Effector CD4-positive, alpha-beta T cell (primary cell): ENCODE measurements at regions not wholly inside any gene's neighbourhood (a gene's known extent, or its start where the extent isn't known, plus 50 kb on each side); places are given as distances from the start of the nearest gene placed in this dataset.
"Not testable (repeated sequence)": the region's sequence is repeated elsewhere in the genome, so short reads cannot be mapped to it uniquely, and the experiment has no call there.

ENCODE experiments used
- DNase-seq: peaks from one replicate; pipeline ENCODE4 v3.0.0-alpha.2; 2020

DNA sequence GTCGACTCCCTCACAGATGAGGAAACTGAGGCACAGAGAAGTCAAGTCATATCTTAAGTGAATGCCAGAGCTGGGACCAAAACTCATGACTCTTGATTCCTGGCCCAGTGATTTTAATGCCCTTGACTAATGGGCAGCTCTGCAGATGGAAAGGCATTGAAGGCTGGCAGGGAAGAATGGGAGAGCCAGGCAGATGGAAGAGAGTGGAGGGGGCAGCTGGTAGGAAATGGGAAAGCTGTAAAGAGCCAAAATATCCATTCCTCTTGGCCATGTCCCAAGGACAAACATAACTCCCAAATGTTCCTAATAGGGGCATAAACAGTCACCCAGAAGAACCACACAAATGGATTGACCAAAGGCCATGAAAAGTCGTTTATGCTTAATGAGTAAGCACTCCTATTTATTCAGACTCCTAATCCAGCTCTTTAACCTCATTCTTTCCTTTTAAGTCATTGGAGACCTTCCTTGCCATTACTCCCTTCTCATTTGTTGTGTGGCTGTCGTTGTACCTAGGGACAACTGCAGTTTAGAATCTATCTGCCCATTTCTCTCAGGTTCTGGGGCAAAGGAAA lies 330.5 kb upstream of the ROPN1 start:
- no peak for DNase-seq

GRCh38 chr3:124322966-124323365 lies 331.0 kb upstream of the ROPN1 start:
- no peak for DNase-seq

DNA sequence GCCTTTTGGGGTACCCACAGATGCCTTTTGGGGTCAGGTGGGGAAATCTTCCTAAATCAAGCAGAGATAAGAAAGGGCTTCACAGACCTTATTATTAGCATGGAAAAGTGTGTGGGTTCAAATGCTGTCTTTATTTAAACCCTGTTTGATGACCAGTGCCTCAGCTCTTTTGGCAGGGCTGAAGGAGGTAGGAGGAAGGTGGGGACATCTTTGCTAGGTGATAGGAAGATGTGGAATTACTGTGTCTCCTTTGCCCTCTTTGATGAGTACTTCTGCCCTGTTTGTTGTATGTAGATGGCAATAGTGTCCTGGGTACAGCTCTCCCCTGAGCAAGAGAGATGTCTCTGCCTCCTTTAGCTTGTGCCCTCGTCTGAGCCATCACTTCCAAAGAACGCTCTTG lies 333.3 kb upstream of the ROPN1 start:
- no peak for DNase-seq

- no peak for DNase-seq
Observed at GRCh38 chr3:124329723-124330122, 337.8 kb upstream of the ROPN1 start.

DNA sequence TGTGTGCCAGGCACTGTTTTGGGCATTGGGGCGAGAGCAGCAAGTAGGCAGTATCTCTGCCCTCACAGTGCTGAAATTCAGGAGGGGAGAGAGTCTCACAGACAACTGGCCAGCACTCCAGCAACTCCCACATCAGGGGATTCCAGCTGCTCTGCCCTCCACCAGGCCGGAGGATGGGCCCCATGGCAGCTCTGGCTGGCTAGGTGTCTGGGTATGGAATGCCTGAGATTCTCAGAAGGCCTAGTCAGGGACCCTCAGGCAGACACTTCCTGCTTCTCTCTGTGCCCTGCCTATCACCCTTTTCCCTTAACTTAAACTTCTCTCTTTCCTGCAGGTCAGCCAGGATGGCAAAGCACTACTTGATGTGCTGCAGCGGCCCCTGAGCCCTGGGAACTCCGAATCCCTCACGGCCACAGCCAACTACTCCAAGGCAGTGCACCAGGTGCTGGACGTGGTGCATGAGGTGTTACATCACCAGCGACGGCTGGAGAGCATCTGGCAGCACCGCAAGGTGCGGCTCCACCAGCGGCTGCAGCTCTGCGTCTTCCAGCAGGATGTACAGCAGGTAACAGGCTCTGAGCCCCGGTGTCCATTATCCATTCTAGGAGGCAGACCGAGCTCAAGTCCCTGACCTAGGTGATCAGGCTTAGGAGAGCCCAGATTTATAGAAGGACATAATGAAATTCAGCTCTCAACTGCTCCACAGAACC lies 342.2 kb upstream of the ROPN1 start:
- no peak for DNase-seq

DNA sequence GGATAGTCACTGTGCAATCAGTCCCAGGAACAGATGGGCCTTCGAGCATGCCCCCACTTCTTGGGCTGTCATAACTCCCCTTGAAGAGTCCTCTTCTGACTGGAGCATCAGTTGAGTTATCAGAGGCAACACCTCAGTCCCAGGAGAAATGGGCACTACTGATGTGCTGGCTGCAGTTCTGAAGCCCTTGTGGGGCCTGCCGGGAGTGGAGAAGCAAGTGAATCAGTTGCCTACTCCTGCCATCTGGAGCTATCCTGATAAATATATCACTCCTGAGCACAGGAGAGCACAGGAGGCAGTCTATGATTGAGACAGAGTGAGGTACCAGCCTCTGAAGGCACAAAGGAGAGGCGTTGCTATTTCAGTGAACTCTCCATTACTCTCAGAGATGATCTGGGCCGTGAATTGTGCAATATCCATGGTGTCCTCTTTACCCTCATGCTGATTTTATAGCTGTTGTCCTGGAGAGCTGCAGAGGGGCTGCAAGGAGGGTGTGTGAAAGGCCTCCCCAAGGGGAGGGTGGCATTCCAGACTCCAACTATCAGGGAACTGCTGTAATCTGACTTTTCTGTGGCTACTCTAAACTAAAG lies 344.2 kb upstream of the ROPN1 start:
- no peak for DNase-seq

DNA sequence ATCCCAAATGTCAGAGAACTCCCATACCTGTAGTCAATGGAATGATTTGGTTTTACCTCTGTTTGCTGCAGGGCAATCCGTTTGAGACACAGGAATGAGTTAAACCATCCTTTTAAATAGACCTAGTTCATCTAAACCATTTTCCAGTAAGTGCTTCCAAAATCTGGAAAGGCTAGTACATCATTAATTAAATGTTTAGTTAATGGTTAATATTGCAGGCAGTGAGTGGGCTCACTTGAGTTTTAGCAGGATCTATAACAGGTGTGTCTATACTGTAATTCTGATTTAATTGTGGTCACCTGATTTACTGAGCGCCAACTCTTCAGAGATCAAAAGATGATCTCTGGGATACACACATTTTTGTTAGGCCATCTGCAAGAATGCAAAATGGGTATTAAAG lies 353.9 kb upstream of the ROPN1 start:
- no peak for DNase-seq

- no peak for DNase-seq
Observed at GRCh38 chr3:124346487-124346886, 354.6 kb upstream of the ROPN1 start.

GRCh38 chr3:124347418-124347817 lies 355.5 kb upstream of the ROPN1 start:
- DNase-seq, result no peak

- not testable (repeated sequence) for DNase-seq
Observed at GRCh38 chr3:124348555-124348954, 356.6 kb upstream of the ROPN1 start.

DNA sequence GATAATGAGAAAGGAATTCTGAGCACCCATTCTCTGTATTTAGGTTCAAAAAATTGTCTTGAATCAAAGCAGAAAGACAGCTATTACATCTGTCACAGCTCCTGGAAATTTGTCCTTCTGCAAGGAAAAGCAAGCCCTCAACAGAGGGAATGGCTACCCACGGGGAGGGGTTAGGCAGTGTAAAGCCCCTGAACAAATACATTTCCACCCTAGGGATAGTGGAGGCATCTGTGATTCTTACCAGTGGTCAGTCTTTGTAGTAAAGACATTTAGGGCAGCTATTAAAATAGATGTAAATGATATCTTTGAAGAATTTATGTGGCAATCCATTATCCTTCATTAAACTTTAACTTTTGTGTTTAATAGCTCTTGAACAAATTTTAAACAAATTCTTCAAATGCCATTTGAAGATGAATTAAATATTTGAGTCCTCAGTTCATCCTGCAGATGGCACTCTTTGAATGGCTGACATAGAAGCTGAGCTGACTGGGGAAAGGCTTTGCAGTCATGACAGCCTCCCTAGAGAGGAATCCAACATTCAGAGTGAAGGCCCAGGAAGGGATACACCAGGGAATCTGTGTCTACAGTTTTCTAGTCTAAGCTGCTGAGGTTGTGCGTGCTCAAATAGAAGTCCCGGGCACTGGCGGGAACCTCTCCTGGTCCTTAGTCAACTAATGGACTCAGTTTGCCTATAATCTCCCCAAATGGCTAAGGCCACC lies 359.7 kb upstream of the ROPN1 start:
- DNase-seq, result no peak

DNA sequence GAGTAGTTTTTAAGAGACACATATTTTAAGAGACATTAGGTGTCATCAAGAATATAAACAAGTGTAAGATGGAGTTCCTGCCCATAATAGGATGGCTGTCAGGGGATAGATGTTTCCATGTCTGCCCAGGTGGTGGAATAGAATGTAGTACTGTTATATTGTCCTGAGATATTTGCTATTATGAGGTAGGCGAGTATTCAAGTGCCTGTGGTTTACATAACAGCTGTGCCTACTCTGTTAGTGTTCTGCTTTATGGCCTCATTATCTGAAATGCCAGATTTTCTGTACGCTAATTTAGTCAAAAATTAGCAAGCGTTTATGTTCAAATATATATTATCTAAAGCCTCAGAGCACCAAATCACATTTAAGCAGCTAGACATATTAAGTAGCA lies 360.2 kb upstream of the ROPN1 start:
- DNase-seq, result no peak

DNA sequence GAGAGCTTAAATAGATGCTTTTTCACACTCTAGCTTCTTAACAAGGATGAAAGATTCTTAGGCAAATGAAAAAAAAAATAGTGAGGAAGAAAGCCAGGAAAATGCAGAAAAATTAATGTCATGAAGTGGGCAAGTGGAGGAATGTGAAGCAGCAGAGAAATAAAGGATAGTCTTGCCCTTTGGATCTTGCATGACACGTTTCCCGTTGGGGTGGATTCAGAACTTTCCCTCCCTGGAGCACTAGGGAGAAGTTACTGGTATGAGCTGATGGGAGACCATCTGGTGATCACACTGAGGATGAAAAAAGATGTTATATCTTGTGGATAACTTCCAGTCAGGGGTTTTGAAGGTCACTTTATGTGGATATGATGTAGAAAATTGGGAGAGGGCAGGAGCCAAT lies 361.8 kb upstream of the ROPN1 start:
- no peak for DNase-seq

- DNase-seq, result no peak
Observed at GRCh38 chr3:124354150-124354549, 362.2 kb upstream of the ROPN1 start.

GRCh38 chr3:124358156-124358555 lies 366.2 kb upstream of the ROPN1 start:
- no peak for DNase-seq

DNA sequence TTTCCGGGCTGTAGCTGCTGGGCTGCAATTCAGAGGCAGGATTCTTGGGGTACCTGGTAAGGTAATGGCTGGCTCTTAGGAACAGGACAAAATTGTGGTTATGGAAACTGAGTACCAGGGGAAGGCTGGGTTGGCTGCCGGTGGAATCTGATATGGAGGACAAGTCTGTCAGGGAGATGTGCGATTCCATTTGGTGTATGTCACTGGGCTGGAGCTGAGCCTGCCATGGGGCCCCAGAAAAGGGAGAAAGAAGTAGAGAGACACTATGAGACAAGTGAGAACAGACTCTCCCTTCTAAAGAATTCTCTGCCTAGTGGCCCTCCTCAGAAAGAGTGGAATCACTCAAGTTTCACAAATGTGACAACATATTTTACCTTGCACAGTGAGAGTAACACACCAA lies 368.2 kb upstream of the ROPN1 start:
- no peak for DNase-seq

DNA sequence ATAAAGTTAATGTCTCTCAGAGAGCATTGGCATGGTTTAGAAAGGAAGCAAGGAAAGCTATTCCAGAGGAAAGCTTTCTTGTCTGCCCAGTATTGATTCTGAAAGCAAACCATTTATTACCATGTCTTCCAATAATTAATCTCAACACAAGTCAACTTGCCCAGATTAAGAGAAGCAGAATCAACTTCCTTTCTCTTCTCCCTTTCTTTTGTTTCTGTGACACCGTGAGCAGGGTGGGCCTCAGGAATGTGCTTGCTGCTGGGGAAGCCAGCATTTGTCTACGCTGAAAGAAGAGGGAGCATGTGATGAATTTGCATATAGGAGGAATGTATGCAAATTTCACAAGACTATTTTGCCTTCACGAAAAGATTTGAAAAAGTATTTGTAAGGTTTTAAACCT lies 368.6 kb upstream of the ROPN1 start:
- DNase-seq, result no peak

DNA sequence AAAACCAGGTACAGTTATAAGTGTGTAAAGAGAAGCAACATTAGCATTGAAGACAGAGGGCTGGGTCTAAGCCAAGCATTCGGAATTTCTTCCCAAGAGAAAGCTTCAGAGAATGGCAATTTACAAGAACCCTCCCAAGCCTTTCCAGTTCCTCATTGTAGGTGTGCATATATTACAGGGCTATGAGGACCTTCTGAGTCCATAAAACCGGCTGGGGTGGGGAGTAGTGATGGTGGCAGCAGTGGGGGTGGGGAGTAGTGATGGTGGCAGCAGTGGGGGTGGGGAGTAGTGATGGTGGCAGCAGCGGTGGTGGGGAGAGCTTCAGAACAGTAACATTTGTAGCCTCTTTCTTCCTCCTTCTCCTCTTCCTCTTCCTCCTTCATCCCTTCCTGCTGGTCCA lies 368.7 kb upstream of the UMPS start:
- no peak for DNase-seq

DNA sequence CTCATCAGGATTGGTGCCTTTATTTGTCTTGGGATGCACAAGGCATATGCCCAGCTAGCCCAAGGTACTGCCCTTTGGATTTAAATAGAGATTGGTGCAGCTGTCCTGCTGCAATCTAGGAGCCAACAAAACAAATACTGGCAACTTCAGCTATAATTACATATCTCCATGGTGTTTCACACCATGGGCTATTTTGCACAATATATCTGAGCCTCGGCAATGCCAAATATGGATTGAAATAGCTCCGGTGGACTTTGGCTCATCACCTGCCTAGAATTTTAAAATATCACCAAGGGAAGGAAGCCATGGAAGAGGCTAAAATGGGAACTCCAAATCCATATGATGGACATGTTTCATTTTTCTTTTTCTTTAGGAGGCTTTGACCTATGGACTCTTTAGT lies 367.8 kb upstream of the UMPS start:
- DNase-seq, result no peak

GRCh38 chr3:124363476-124363875 lies 366.8 kb upstream of the UMPS start:
- DNase-seq, result no peak

- DNase-seq, result no peak
Observed at GRCh38 chr3:124364317-124365020, 365.8 kb upstream of the UMPS start.

DNA sequence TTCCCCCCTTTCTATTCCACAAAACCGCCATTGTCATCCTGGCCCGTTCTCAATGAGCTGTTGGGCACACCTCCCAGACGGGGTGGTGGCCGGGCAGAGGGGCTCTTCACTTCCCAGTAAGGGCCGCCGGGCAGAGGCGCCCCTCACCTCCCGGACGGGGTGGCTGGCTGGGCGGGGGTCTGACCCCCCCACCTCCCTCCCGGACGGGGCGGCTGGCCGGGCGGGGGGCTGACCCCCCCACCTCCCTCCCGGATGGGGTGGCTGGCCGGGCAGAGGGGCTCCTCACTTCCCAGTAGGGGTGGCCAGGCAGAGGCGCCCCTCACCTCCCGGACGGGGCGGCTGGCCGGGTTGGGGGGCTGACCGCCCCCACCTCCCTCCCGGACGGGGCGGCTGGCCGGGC lies 363.6 kb upstream of the UMPS start:
- DNase-seq, result not testable (repeated sequence)

DNA sequence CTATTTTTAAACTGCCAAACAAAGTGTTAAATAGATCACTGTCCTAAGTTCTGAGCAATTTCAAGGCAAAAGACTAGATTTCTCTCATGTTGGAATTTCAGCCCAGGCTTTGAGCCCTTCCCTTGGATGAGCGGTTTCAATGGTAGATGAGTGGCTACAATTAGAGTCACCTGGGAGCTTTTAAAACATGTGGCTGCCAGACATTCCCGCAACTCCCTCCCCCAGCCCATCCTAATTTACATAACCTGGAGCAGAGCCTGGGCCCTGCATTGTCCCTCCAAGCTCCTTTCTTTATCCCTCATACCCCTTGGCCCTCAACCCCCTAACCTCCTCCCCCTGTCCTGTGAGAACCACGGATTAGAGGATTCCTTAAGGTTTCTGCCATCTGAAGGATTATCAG lies 357.5 kb upstream of the UMPS start:
- no peak for DNase-seq
